HT-29 (cell line): ENCODE measurements at regions not wholly inside any gene's neighbourhood (a gene's known extent, or its start where the extent isn't known, plus 50 kb on each side); places are given as distances from the start of the nearest gene placed in this dataset.
"Not testable (repeated sequence)": the region's sequence is repeated elsewhere in the genome, so short reads cannot be mapped to it uniquely, and the experiment has no call there.

Experiments
- DNase-seq: peaks from one replicate; pipeline ENCODE4 v3.0.0-alpha.2; 2015; ENCODE audit warnings: low spot score

DNA sequence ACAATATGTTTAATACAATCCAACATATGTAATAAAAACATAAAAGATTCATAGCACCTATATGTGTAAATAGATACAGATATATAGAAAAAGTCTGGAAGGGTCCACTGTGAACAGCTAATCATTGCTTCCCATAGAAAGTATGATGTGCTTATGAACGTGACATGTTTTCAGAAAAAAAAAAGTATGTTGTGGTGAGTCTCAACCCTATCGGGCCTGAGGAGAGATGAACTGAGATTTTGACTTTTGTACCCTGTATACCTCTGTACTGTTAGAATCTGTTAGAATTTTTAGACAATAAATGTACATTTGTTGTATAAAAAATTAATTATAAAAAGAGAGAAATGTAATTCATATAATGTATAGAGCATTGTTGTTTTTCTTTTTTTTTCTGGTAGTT is 56.3 kb upstream of the DHRS4 start:
- not testable (repeated sequence) for DNase-seq

DNA sequence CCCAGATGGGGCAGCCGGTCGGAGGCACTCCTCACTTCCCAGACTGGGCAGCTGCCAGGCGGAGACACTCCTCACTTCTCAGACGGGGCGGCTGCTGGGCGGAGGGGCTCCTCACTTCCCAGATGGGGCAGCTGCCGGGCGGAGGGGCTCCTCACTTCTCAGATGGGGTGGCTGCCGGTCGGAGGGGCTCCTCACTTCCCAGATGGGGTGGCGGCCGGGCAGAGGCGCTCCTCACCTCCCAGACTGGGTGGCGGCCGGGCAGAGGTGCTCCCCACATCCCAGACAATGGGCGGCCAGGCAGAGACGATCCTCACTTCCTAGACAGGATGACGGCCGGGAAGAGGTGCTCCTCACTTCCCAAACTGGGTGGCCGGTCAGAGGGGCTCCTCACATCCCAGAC is 55.2 kb upstream of the DHRS4 start:
- not testable (repeated sequence) for DNase-seq

DNA sequence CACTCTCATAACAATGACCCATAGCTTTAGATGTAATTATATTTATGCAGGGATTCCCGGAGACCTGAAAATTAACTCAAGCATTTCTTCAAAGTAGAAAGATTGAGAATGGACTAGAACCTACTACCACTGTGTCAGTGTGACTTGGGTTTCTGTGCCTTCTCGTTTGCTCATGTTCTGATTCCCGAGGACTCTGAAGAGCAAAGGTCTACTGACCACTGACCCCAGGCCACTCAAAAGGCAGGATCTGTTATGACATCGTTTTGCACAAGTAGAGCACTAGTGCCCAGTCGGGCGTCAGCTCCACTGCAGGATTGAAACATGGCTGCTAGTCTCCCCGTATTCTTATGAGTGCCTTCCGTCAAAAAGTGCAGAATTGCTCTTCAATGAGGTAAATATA is 53.8 kb upstream of the DHRS4 start:
- no peak for DNase-seq

DNA sequence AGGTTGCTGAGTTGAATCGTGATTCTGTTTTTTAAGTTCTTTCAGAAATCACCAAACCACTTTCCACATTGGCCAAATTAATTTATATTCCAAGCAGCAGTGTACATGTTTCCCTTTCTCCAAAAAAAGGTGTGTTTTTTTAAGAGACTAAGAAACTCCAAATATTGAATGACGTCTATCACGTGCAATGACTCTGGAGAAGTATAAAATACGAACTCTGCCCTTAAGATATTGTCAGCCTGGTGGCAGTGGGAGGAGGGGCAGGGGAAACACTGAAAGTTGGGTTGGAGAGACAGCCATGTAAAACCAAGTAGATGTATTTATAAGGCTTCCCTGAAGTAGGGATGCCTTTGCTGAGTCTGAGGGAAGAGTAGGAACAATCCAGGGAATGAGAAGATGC is 50.1 kb upstream of the DHRS4 start:
- no peak for DNase-seq
